HG02840 (cell line): ENCODE measurements at regions not wholly inside any gene's neighbourhood (a gene's known extent, or its start where the extent isn't known, plus 50 kb on each side); places are given as distances from the start of the nearest gene placed in this dataset.

ENCODE experiments used
- ATAC-seq: cut with Tn5 transposase; IDR thresholded peaks from one replicate; pipeline ENCODE4 v1.9.1; 2021; ENCODE audit warnings: mild to moderate bottlenecking, moderate library complexity, moderate number of reproducible peaks; ENCODE audit not compliant: unreplicated experiment, low FRiP score

DNA sequence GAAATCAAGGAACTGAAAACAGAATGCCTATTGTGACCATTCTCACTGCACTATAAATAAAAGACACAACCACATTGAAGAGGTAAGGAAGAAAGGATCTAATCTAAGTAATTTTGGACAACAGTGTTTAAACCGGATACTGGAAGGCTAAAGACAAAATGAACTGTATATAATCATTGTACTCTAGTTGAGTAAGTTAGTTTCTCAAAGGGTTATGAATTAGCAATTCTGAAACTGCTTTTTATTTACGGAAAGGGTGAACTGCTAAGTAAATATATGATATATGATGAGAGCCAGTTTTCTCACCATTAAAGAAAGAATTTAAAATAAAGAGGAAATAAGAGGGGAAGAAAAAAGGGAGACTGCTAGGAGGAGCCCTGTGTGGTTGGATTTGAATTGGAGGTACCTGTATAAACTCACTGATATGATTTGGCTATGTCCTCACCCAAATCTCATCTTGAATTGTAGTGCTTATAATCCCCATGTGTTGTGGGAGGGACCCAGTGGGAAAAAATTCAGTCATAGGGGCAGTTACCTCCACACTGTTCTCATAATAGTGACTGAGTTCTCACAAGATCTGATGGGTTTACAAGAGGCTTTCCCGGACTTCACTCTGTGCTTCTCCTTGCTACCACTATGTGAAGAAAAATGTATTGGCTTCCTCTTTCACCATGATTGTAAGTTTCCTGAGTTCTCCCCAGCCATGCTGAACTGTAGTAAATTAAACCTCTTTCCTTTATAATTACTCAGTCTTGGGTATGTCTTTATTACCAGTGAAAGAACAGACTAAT lies 607.7 kb downstream of the PYDC2 start:
- peak; percentile 53 for ATAC-seq

DNA sequence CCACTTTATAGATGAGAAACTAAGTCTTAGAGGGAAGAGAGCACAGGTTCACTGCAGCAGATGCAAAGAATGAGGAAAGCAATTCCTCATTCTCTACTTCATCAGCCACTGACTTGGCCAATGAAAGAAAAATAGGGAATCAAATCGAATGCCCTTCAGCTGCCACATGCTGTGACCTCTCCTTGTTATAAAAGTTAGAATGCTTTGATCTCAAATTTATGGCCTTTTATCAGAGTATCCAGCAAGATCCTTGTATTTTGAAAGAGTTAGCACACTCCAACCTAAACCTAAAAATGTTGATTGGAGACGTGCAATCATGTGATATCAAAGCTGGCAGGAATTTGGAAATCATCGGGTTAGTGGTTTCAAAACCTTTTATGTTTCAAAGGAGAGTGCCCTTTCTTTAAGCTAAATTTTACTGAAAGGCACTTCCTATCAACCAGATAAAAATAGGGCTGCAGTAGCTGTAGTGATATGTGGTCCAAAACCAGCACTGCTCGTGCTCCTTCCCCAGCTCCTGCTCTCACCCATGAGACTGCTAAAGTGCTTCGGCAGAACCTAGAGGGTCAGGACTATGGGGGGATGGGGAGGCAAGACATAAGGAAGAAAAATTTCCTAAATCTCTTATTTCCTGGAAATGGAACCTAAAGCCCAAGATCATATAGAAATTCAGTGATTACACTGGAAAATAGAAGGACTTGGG lies 617.0 kb downstream of the PYDC2 start:
- no peak for ATAC-seq

DNA sequence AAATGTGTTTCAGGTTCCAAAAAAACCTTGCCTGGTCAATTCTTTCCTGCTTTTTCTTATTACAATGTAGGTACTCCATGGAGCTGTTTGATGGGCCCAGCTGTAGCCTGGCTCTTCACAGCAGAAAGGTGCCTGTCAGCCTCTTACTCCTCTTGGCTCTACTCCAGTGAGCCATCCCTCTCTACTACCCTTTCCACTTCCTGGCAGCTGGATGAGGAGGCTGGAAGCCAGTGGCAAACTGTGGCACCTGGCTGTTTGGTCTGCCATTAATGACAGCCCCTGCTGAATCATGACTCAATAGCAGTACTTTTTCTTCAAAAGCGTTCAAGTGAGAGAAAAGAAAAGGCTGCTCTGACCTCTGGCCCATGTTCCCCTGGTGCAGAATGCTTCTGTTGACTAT lies 618.1 kb downstream of the PYDC2 start:
- ATAC-seq, result no peak

- ATAC-seq, result no peak
Observed at GRCh38 chr3:192080336-192080735, 619.4 kb downstream of the PYDC2 start.

- ATAC-seq, result peak; percentile 89
Observed at GRCh38 chr3:192082730-192083660, 622.0 kb downstream of the PYDC2 start.
